DOHH2 (cell line): ENCODE measurements at regions not wholly inside any gene's neighbourhood (a gene's known extent, or its start where the extent isn't known, plus 50 kb on each side); places are given as distances from the start of the nearest gene placed in this dataset.

ENCODE experiments used
- EZH2phosphoT487 ChIP-seq: fragments of 200-600 bp; sonication (generic); IDR thresholded peaks from 2 replicates; pipeline ENCODE4 v1.6.1; 2017; ENCODE audit warnings: borderline replicate concordance, mild to moderate bottlenecking, antibody characterized with exemption, low read length, moderate library complexity, mixed read lengths
- TF ChIP-seq, protein P1 (sequence below): fragments of 200-600 bp; sonication (generic); IDR thresholded peaks from one replicate; pipeline ENCODE4 v1.5.1; 2014; ENCODE audit warnings: antibody characterized with exemption, mild to moderate bottlenecking, low read depth, low read length; ENCODE audit not compliant: poor library complexity, severe bottlenecking

DNA sequence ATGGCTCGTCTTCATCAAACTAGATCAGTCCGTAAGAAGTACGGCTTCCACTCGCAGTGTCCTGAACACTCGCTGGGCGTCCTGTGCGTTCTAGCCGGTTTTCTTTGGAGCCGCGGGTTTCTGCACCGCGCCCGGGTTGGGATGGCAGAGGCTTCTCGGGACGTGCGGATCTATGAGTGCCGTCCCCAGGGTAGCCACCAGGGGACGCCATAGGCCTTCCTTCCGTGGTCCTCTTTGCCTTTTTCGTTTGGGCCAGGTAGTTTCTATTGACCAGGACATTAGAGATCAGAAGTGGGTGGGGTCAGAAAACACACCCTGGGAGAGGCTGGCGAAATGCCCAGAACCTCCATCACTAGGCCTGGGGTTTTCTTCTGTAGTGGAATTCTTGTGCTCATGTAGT lies 273.8 kb downstream of the FAM72C start:
- TF ChIP-seq EZH2phosphoT487, result no peak
- TF ChIP-seq, protein P1, sequence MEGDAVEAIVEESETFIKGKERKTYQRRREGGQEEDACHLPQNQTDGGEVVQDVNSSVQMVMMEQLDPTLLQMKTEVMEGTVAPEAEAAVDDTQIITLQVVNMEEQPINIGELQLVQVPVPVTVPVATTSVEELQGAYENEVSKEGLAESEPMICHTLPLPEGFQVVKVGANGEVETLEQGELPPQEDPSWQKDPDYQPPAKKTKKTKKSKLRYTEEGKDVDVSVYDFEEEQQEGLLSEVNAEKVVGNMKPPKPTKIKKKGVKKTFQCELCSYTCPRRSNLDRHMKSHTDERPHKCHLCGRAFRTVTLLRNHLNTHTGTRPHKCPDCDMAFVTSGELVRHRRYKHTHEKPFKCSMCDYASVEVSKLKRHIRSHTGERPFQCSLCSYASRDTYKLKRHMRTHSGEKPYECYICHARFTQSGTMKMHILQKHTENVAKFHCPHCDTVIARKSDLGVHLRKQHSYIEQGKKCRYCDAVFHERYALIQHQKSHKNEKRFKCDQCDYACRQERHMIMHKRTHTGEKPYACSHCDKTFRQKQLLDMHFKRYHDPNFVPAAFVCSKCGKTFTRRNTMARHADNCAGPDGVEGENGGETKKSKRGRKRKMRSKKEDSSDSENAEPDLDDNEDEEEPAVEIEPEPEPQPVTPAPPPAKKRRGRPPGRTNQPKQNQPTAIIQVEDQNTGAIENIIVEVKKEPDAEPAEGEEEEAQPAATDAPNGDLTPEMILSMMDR, result peak; percentile 71
